ENCODE measurements at regions not wholly inside any gene's neighbourhood (a gene's known extent, or its start where the extent isn't known, plus 50 kb on each side); places are given as distances from the start of the nearest gene placed in this dataset.
A peak's percentile ranks its signal among the peaks of the same experiment; 100 is the strongest.

- no peaks in the 10 kb centered on the region for H3K9me3 ChIP-seq (ENCODE audit: control insufficient read depth, insufficient read depth, low read depth, low read length)
- no peaks in the 10 kb centered on the region for H4K20me1 ChIP-seq (ENCODE audit: control insufficient read depth, extremely low read depth, insufficient read depth, low read length)
- no peak overlapping the region for H3K4me3 ChIP-seq (replicated peaks in 1 of 4; ENCODE audit: control extremely low read depth in 1 of 4, insufficient read depth in 1 of 4, low read depth in 3 of 4, low read length in 4 of 4)
- H3K79me2 ChIP-seq (ENCODE audit: control insufficient read depth, insufficient read depth, low read length), result no peaks in the 10 kb centered on the region
- no peaks in the 10 kb centered on the region for H3K36me3 ChIP-seq (ENCODE audit: control insufficient read depth, insufficient read depth, low read length)
- no peak overlapping the region for H2AFZ ChIP-seq (ENCODE audit: low read length)
- H3K27me3 ChIP-seq (ENCODE audit: control insufficient read depth, insufficient read depth, low read length), result no peaks in the 10 kb centered on the region
- no peak overlapping the region for H3K9ac ChIP-seq (ENCODE audit: insufficient read depth, low read length)
- no peak for DNase-seq (ENCODE audit: low read depth in 2 of 2)
- H3K4me2 ChIP-seq (ENCODE audit: extremely low read depth, insufficient read depth, low read length), result no peak overlapping the region
- TF ChIP-seq EZH2 (IDR thresholded peaks at IDR 0.05; ENCODE audit: low read length, missing control alignments) (no peak), CTCF (conservative IDR thresholded peaks at IDR 0.05 in 1 of 2, IDR thresholded peaks at IDR 0.05 in 1 of 2; ENCODE audit: low read depth in 1 of 2, low read length in 2 of 2) (no peak)
- no peak overlapping the region for H3K27ac ChIP-seq (ENCODE audit: insufficient read depth, low read length)
- H3K4me1 ChIP-seq (ENCODE audit: control insufficient read depth, extremely low read depth, insufficient read depth, low read length), result no peaks in the 10 kb centered on the region
Measured at GRCh38 chr6:119628691-119629594, 279.4 kb upstream of the MAN1A1 start.

- Histone ChIP-seq H3K27ac (ENCODE audit: insufficient read depth, low read length) (no peak overlapping the region), H3K4me1 (ENCODE audit: control insufficient read depth, extremely low read depth, insufficient read depth, low read length) (no peaks in the 10 kb centered on the region), H3K4me2 (ENCODE audit: extremely low read depth, insufficient read depth, low read length) (no peak overlapping the region), H3K79me2 (ENCODE audit: control insufficient read depth, insufficient read depth, low read length) (no peaks in the 10 kb centered on the region), H3K9me3 (ENCODE audit: control insufficient read depth, insufficient read depth, low read depth, low read length) (no peaks in the 10 kb centered on the region), H3K27me3 (ENCODE audit: control insufficient read depth, insufficient read depth, low read length) (no peaks in the 10 kb centered on the region), H4K20me1 (ENCODE audit: control insufficient read depth, extremely low read depth, insufficient read depth, low read length) (no peaks in the 10 kb centered on the region), H3K4me3 (replicated peaks in 1 of 4; ENCODE audit: control extremely low read depth in 1 of 4, insufficient read depth in 1 of 4, low read depth in 3 of 4, low read length in 4 of 4) (no peak overlapping the region), H3K36me3 (ENCODE audit: control insufficient read depth, insufficient read depth, low read length) (no peaks in the 10 kb centered on the region), H2AFZ (ENCODE audit: low read length) (no peak overlapping the region), H3K9ac (ENCODE audit: insufficient read depth, low read length) (no peak overlapping the region)
- peak; percentile 43 to 76 for DNase-seq (ENCODE audit: low read depth in 2 of 2)
- no peak for TF ChIP-seq CTCF (conservative IDR thresholded peaks at IDR 0.05 in 1 of 2, IDR thresholded peaks at IDR 0.05 in 1 of 2; ENCODE audit: low read depth in 1 of 2, low read length in 2 of 2)
- no peak for TF ChIP-seq EZH2 (IDR thresholded peaks at IDR 0.05; ENCODE audit: low read length, missing control alignments)
Measured at GRCh38 chr6:119627908-119628669, 278.5 kb upstream of the MAN1A1 start.

- no peak overlapping the region for H3K27ac ChIP-seq (ENCODE audit: insufficient read depth, low read length)
- peak in 1 of 2 donors; percentile 36 for DNase-seq (ENCODE audit: low read depth in 2 of 2)
- H4K20me1 ChIP-seq (ENCODE audit: control insufficient read depth, extremely low read depth, insufficient read depth, low read length), result no peaks in the 10 kb centered on the region
- no peaks in the 10 kb centered on the region for H3K36me3 ChIP-seq (ENCODE audit: control insufficient read depth, insufficient read depth, low read length)
- no peaks in the 10 kb centered on the region for H3K27me3 ChIP-seq (ENCODE audit: control insufficient read depth, insufficient read depth, low read length)
- H3K79me2 ChIP-seq (ENCODE audit: control insufficient read depth, insufficient read depth, low read length), result no peaks in the 10 kb centered on the region
- no peak overlapping the region for H2AFZ ChIP-seq (ENCODE audit: low read length)
- H3K9me3 ChIP-seq (ENCODE audit: control insufficient read depth, insufficient read depth, low read depth, low read length), result no peaks in the 10 kb centered on the region
- H3K4me2 ChIP-seq (ENCODE audit: extremely low read depth, insufficient read depth, low read length), result no peak overlapping the region
- TF ChIP-seq CTCF (conservative IDR thresholded peaks at IDR 0.05 in 1 of 2, IDR thresholded peaks at IDR 0.05 in 1 of 2; ENCODE audit: low read depth in 1 of 2, low read length in 2 of 2), result no peak
- no peak for TF ChIP-seq EZH2 (IDR thresholded peaks at IDR 0.05; ENCODE audit: low read length, missing control alignments)
- no peaks in the 10 kb centered on the region for H3K4me1 ChIP-seq (ENCODE audit: control insufficient read depth, extremely low read depth, insufficient read depth, low read length)
- no peak overlapping the region for H3K4me3 ChIP-seq (replicated peaks in 1 of 4; ENCODE audit: control extremely low read depth in 1 of 4, insufficient read depth in 1 of 4, low read depth in 3 of 4, low read length in 4 of 4)
- no peak overlapping the region for H3K9ac ChIP-seq (ENCODE audit: insufficient read depth, low read length)
Measured at GRCh38 chr6:119626884-119627619, 277.5 kb upstream of the MAN1A1 start.
